Activated T-cell treated with anti-CD3 and anti-CD28 coated beads, Interleukin-2, amount 50 U/mL, for 24 hours (primary cell): ENCODE measurements at regions not wholly inside any gene's neighbourhood (a gene's known extent, or its start where the extent isn't known, plus 50 kb on each side); places are given as distances from the start of the nearest gene placed in this dataset.

Source experiments
- DNase-seq: peaks from one replicate; pipeline ENCODE4 v3.0.0-alpha.2; 2020
- H3K27ac Mint-ChIP-seq: 2 replicates; pipeline ENCODE4 v1.8.0; 2020; ENCODE audit warnings: mild to moderate bottlenecking, mixed read lengths
- H3K27me3 Mint-ChIP-seq: 2 replicates; pipeline ENCODE4 v1.8.0; 2020; ENCODE audit warnings: mixed read lengths
- H3K36me3 Mint-ChIP-seq: 2 replicates; pipeline ENCODE4 v1.8.0; 2020; ENCODE audit warnings: low read depth, mixed read lengths
- H3K4me1 Mint-ChIP-seq: 2 replicates; pipeline ENCODE4 v1.8.0; 2020; ENCODE audit warnings: low read depth, mixed read lengths
- H3K4me3 Mint-ChIP-seq: 2 replicates; pipeline ENCODE4 v1.8.0; 2020; ENCODE audit warnings: mild to moderate bottlenecking, moderate library complexity, mixed read lengths
- H3K9me3 Mint-ChIP-seq: 2 replicates; pipeline ENCODE4 v1.8.0; 2020; ENCODE audit warnings: mixed read lengths

GRCh38 chr2:42965196-42965595, 172.8 kb upstream of the HAAO start:
- no peak overlapping the region for H3K4me3 Mint-ChIP-seq
- no peak for DNase-seq
- no peaks in the 10 kb centered on the region for H3K36me3 Mint-ChIP-seq
- H3K27ac Mint-ChIP-seq: no peak overlapping the region
- H3K4me1 Mint-ChIP-seq: peaks cover 12% of the 10 kb centered on the region
- H3K27me3 Mint-ChIP-seq: peaks cover 22% of the 10 kb centered on the region
- no peaks in the 10 kb centered on the region for H3K9me3 Mint-ChIP-seq

GRCh38 chr2:42964439-42965083, 172.2 kb upstream of the HAAO start:
- Mint-ChIP-seq H3K36me3 (no peaks in the 10 kb centered on the region), H3K4me1 (peaks cover 12% of the 10 kb centered on the region), H3K27me3 (peaks cover 22% of the 10 kb centered on the region), H3K9me3 (no peaks in the 10 kb centered on the region), H3K27ac (no peak overlapping the region), H3K4me3 (no peak overlapping the region)
- no peak for DNase-seq

GRCh38 chr2:42963452-42964068, 171.2 kb upstream of the HAAO start:
- Mint-ChIP-seq H3K9me3 (no peaks in the 10 kb centered on the region), H3K4me1 (peaks cover 12% of the 10 kb centered on the region), H3K27ac (no peak overlapping the region), H3K27me3 (peaks cover 22% of the 10 kb centered on the region), H3K4me3 (no peak overlapping the region), H3K36me3 (no peaks in the 10 kb centered on the region)
- DNase-seq: no peak

- peaks cover 22% of the 10 kb centered on the region for H3K27me3 Mint-ChIP-seq
- no peaks in the 10 kb centered on the region for H3K9me3 Mint-ChIP-seq
- no peak overlapping the region for H3K4me3 Mint-ChIP-seq
- H3K4me1 Mint-ChIP-seq: peaks cover 12% of the 10 kb centered on the region
- H3K27ac Mint-ChIP-seq: no peak overlapping the region
- no peak for DNase-seq
- H3K36me3 Mint-ChIP-seq: no peaks in the 10 kb centered on the region
Measured at GRCh38 chr2:42962508-42962953, 170.1 kb upstream of the HAAO start.

- H3K27ac Mint-ChIP-seq: no peak overlapping the region
- H3K27me3 Mint-ChIP-seq: peaks cover 22% of the 10 kb centered on the region
- no peaks in the 10 kb centered on the region for H3K36me3 Mint-ChIP-seq
- no peaks in the 10 kb centered on the region for H3K9me3 Mint-ChIP-seq
- no peak for DNase-seq
- no peak overlapping the region for H3K4me3 Mint-ChIP-seq
- peaks cover 12% of the 10 kb centered on the region for H3K4me1 Mint-ChIP-seq
Measured at GRCh38 chr2:42961961-42962360, 169.6 kb upstream of the HAAO start.

GRCh38 chr2:42961385-42961811, 169.0 kb upstream of the HAAO start:
- Mint-ChIP-seq H3K27me3 (peaks cover 22% of the 10 kb centered on the region), H3K4me3 (no peak overlapping the region), H3K4me1 (peaks cover 12% of the 10 kb centered on the region), H3K9me3 (no peaks in the 10 kb centered on the region), H3K27ac (no peak overlapping the region), H3K36me3 (no peaks in the 10 kb centered on the region)
- DNase-seq: no peak

GRCh38 chr2:42960842-42961180, 168.4 kb upstream of the HAAO start:
- peaks cover 22% of the 10 kb centered on the region for H3K27me3 Mint-ChIP-seq
- H3K27ac Mint-ChIP-seq: no peak overlapping the region
- DNase-seq: no peak
- H3K4me3 Mint-ChIP-seq: no peak overlapping the region
- no peaks in the 10 kb centered on the region for H3K9me3 Mint-ChIP-seq
- peaks cover 12% of the 10 kb centered on the region for H3K4me1 Mint-ChIP-seq
- H3K36me3 Mint-ChIP-seq: no peaks in the 10 kb centered on the region

- Mint-ChIP-seq H3K9me3 (no peaks in the 10 kb centered on the region), H3K27me3 (peaks cover 22% of the 10 kb centered on the region), H3K27ac (no peak overlapping the region), H3K4me3 (no peak overlapping the region), H3K4me1 (peaks cover 12% of the 10 kb centered on the region), H3K36me3 (no peaks in the 10 kb centered on the region)
- DNase-seq: no peak
Measured at GRCh38 chr2:42960002-42960841, 167.8 kb upstream of the HAAO start.

GRCh38 chr2:42959234-42960001, 167.0 kb upstream of the HAAO start:
- Mint-ChIP-seq H3K4me1 (peaks cover 12% of the 10 kb centered on the region), H3K9me3 (no peaks in the 10 kb centered on the region), H3K4me3 (no peak overlapping the region), H3K27ac (no peak overlapping the region), H3K27me3 (peaks cover 22% of the 10 kb centered on the region), H3K36me3 (no peaks in the 10 kb centered on the region)
- DNase-seq: no peak

GRCh38 chr2:42958741-42959233, 166.4 kb upstream of the HAAO start:
- no peak overlapping the region for H3K4me3 Mint-ChIP-seq
- no peaks in the 10 kb centered on the region for H3K9me3 Mint-ChIP-seq
- H3K4me1 Mint-ChIP-seq: peaks cover 12% of the 10 kb centered on the region
- H3K27me3 Mint-ChIP-seq: peaks cover 22% of the 10 kb centered on the region
- H3K36me3 Mint-ChIP-seq: no peaks in the 10 kb centered on the region
- no peak overlapping the region for H3K27ac Mint-ChIP-seq
- no peak for DNase-seq

- DNase-seq: no peak
- no peak overlapping the region for H3K27ac Mint-ChIP-seq
- H3K27me3 Mint-ChIP-seq: peaks cover 16% of the 10 kb centered on the region
- H3K9me3 Mint-ChIP-seq: no peaks in the 10 kb centered on the region
- H3K4me3 Mint-ChIP-seq: no peak overlapping the region
- peaks cover 9% of the 10 kb centered on the region for H3K4me1 Mint-ChIP-seq
- H3K36me3 Mint-ChIP-seq: no peaks in the 10 kb centered on the region
Measured at GRCh38 chr2:42957861-42958301, 165.5 kb upstream of the HAAO start.

GRCh38 chr2:42957109-42957860, 164.9 kb upstream of the HAAO start:
- no peak for DNase-seq
- Mint-ChIP-seq H3K4me3 (no peak overlapping the region), H3K4me1 (peaks cover 4% of the 10 kb centered on the region), H3K27ac (no peak overlapping the region), H3K9me3 (no peaks in the 10 kb centered on the region), H3K27me3 (peaks cover 13% of the 10 kb centered on the region), H3K36me3 (no peaks in the 10 kb centered on the region)

GRCh38 chr2:42954227-42954962, 162.0 kb upstream of the HAAO start:
- no peaks in the 10 kb centered on the region for H3K27me3 Mint-ChIP-seq
- DNase-seq: no peak
- no peaks in the 10 kb centered on the region for H3K9me3 Mint-ChIP-seq
- H3K27ac Mint-ChIP-seq: no peak overlapping the region
- no peak overlapping the region for H3K4me3 Mint-ChIP-seq
- H3K36me3 Mint-ChIP-seq: no peaks in the 10 kb centered on the region
- no peaks in the 10 kb centered on the region for H3K4me1 Mint-ChIP-seq
